ENCODE measurements at regions not wholly inside any gene's neighbourhood (a gene's known extent, or its start where the extent isn't known, plus 50 kb on each side); places are given as distances from the start of the nearest gene placed in this dataset.

GRCh38 chr2:104476563-104476988 lies 377.3 kb upstream of the POU3F3 start:
- Histone ChIP-seq H3K9me3 (ENCODE audit: low read length) (no peaks in the 10 kb centered on the region), H3K4me3 (ENCODE audit: low read length) (no peak overlapping the region), H3K9me2 (ENCODE audit: insufficient read depth, low read length) (no peaks in the 10 kb centered on the region), H3F3A (ENCODE audit: insufficient read depth, low read length, poor library complexity, severe bottlenecking) (no peaks in the 10 kb centered on the region), H3K79me2 (replicated peaks; ENCODE audit: insufficient read depth, low read length) (no peaks in the 10 kb centered on the region), H3K27me3 (ENCODE audit: insufficient read depth, low read depth, low read length) (no peaks in the 10 kb centered on the region), H3K9ac (ENCODE audit: low read length) (no peak overlapping the region), H3K4me2 (ENCODE audit: low read length) (no peak overlapping the region), H3K36me3 (ENCODE audit: insufficient read depth, low read length) (no peaks in the 10 kb centered on the region), H3K27ac (ENCODE audit: low read length) (no peak overlapping the region), H2AFZ (ENCODE audit: low read depth, low read length) (no peak overlapping the region), H4K20me1 (ENCODE audit: insufficient read depth) (no peaks in the 10 kb centered on the region)
- TF ChIP-seq EP300 (conservative IDR thresholded peaks at IDR 0.05; ENCODE audit: poor library complexity, severe bottlenecking) (no peak), RAD21 (conservative IDR thresholded peaks at IDR 0.05) (no peak), MXI1 (conservative IDR thresholded peaks at IDR 0.05; ENCODE audit: poor library complexity, severe bottlenecking) (no peak), EZH2 (IDR thresholded peaks at IDR 0.05; ENCODE audit: borderline replicate concordance, insufficient read depth, low read length, poor library complexity, severe bottlenecking) (no peak), TAF1 (IDR thresholded peaks at IDR 0.05; ENCODE audit: low read depth) (no peak), POLR2AphosphoS5 (IDR thresholded peaks at IDR 0.05) (no peak), SMC3 (conservative IDR thresholded peaks at IDR 0.05; ENCODE audit: poor library complexity) (no peak)
- TF ChIP-seq, protein P1, sequence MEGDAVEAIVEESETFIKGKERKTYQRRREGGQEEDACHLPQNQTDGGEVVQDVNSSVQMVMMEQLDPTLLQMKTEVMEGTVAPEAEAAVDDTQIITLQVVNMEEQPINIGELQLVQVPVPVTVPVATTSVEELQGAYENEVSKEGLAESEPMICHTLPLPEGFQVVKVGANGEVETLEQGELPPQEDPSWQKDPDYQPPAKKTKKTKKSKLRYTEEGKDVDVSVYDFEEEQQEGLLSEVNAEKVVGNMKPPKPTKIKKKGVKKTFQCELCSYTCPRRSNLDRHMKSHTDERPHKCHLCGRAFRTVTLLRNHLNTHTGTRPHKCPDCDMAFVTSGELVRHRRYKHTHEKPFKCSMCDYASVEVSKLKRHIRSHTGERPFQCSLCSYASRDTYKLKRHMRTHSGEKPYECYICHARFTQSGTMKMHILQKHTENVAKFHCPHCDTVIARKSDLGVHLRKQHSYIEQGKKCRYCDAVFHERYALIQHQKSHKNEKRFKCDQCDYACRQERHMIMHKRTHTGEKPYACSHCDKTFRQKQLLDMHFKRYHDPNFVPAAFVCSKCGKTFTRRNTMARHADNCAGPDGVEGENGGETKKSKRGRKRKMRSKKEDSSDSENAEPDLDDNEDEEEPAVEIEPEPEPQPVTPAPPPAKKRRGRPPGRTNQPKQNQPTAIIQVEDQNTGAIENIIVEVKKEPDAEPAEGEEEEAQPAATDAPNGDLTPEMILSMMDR (IDR thresholded peaks at IDR 0.05; ENCODE audit: poor library complexity, severe bottlenecking), result no peak
- TF ChIP-seq, protein P2, sequence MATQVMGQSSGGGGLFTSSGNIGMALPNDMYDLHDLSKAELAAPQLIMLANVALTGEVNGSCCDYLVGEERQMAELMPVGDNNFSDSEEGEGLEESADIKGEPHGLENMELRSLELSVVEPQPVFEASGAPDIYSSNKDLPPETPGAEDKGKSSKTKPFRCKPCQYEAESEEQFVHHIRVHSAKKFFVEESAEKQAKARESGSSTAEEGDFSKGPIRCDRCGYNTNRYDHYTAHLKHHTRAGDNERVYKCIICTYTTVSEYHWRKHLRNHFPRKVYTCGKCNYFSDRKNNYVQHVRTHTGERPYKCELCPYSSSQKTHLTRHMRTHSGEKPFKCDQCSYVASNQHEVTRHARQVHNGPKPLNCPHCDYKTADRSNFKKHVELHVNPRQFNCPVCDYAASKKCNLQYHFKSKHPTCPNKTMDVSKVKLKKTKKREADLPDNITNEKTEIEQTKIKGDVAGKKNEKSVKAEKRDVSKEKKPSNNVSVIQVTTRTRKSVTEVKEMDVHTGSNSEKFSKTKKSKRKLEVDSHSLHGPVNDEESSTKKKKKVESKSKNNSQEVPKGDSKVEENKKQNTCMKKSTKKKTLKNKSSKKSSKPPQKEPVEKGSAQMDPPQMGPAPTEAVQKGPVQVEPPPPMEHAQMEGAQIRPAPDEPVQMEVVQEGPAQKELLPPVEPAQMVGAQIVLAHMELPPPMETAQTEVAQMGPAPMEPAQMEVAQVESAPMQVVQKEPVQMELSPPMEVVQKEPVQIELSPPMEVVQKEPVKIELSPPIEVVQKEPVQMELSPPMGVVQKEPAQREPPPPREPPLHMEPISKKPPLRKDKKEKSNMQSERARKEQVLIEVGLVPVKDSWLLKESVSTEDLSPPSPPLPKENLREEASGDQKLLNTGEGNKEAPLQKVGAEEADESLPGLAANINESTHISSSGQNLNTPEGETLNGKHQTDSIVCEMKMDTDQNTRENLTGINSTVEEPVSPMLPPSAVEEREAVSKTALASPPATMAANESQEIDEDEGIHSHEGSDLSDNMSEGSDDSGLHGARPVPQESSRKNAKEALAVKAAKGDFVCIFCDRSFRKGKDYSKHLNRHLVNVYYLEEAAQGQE (IDR thresholded peaks at IDR 0.05; ENCODE audit: borderline replicate concordance), result no peak

DNA sequence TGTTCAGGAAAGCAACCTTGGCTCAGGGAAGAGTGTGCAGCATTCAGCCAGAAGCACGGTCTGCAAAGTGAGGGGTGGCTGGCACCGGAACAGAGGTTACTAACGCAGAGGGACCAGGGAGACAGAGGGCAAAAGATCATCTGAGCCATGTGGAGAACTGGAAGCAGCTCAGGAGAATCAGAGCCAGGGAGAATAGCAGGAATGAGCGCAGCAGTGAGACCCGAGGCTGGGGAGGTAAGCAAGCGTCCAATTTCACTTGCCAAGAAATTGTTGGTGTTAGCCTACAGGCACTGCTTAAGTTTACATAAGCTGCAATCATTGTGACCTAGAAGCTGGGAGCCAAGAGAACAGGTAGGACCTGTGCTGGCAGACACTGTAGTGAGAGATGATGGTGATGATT lies 372.6 kb upstream of the POU3F3 start:
- Histone ChIP-seq H3K27me3 (ENCODE audit: insufficient read depth, low read depth, low read length) (no peaks in the 10 kb centered on the region), H3K9me2 (ENCODE audit: insufficient read depth, low read length) (no peaks in the 10 kb centered on the region), H3K4me3 (ENCODE audit: low read length) (no peak overlapping the region), H3K27ac (ENCODE audit: low read length) (no peak overlapping the region), H3K9me3 (ENCODE audit: low read length) (no peaks in the 10 kb centered on the region), H3K36me3 (ENCODE audit: insufficient read depth, low read length) (no peaks in the 10 kb centered on the region), H2AFZ (ENCODE audit: low read depth, low read length) (no peak overlapping the region), H3K4me2 (ENCODE audit: low read length) (no peak overlapping the region), H3F3A (ENCODE audit: insufficient read depth, low read length, poor library complexity, severe bottlenecking) (no peaks in the 10 kb centered on the region), H4K20me1 (ENCODE audit: insufficient read depth) (no peaks in the 10 kb centered on the region), H3K9ac (ENCODE audit: low read length) (no peak overlapping the region), H3K79me2 (replicated peaks; ENCODE audit: insufficient read depth, low read length) (no peaks in the 10 kb centered on the region)
- TF ChIP-seq TAF1 (IDR thresholded peaks at IDR 0.05; ENCODE audit: low read depth) (no peak), EP300 (conservative IDR thresholded peaks at IDR 0.05; ENCODE audit: poor library complexity, severe bottlenecking) (no peak), SMC3 (conservative IDR thresholded peaks at IDR 0.05; ENCODE audit: poor library complexity) (no peak), POLR2AphosphoS5 (IDR thresholded peaks at IDR 0.05) (no peak), MXI1 (conservative IDR thresholded peaks at IDR 0.05; ENCODE audit: poor library complexity, severe bottlenecking) (no peak)
- TF ChIP-seq, protein P1 (IDR thresholded peaks at IDR 0.05; ENCODE audit: poor library complexity, severe bottlenecking), result no peak
- TF ChIP-seq, protein P2 (IDR thresholded peaks at IDR 0.05; ENCODE audit: borderline replicate concordance), result no peak
